OCI-M2 (cell line): ENCODE measurements at regions not wholly inside any gene's neighbourhood (a gene's known extent, or its start where the extent isn't known, plus 50 kb on each side); places are given as distances from the start of the nearest gene placed in this dataset.

ENCODE experiments used
- DNase-seq: peaks from one replicate; lab custom pipeline; 2025; ENCODE audit not compliant: unreplicated experiment; lab: John Stamatoyannopoulos, UW

GRCh38 chr12:43038991-43039390 is 449.4 kb upstream of the PRICKLE1 start:
- DNase-seq, result no peak

DNA sequence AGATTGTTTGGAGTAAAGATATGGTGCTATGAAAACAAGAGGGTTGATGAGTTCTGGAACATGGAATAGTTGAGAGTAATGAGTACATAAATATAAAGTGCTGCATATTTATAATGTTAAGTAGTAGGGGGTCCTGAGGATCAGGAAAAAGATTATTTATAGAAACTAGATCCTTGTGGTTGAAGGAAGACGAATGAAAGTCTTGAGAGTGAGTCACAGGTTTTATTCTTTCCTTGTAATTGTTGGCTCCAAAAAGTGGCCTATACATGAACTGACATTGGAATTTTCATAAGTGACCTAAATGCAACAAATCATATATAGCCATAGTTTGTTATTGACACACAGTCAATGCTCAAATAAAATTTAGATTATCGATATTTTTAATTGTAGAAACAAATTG is 440.4 kb upstream of the PRICKLE1 start:
- DNase-seq, result no peak

- no peak for DNase-seq
Observed at GRCh38 chr12:43028826-43029225, 439.3 kb upstream of the PRICKLE1 start.

DNA sequence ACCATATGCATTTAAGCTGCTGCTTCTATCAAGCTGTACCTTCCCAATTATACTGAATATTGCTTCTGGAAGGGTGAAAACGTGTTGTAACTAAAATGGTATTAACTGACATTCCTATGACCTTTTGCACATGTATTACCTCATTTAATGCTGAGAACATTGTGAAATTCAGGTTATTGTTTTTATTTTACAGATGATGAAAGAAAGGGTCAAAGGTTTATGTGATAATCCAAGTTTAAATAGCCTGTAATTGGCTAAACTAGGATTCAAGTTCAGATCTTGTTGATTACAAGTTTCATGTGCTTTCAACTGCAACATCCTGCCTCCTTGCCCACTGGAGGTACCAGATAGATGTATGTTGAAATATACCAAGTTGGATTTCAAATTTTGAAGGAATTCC is 433.3 kb upstream of the PRICKLE1 start:
- DNase-seq, result no peak

DNA sequence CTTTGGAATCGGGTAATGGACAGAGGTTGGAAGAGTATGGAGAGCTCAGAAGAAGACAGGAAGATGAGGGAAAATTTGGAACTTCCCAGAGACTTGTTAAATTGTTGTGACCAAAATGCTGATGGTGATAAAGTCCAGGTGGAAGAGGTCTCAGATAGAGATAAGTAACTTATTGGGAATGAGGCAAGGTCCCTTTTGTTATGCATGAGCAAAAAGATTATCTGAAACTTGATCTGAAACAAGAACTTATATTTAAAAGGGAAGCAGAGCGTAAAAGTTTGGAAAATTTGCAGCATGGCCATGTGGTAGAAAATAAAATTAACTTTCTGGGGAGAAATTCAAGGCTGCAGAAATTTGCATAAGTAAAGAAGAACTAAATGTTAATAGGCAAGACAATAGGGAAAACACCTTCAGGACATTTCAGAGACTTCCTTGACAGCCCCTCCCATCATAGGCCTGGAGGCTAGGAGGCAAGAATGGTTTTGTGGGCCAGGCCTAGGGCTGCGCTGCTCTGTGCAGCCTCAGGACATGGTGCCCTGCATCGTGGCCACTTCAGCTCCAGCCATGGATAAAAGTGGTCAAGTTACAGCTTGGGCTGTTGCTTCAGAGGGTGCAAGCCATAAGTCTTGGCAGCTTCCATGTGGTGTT is 425.7 kb upstream of the PRICKLE1 start:
- no peak for DNase-seq

GRCh38 chr12:43011383-43011926 is 421.9 kb upstream of the PRICKLE1 start:
- DNase-seq, result no peak

DNA sequence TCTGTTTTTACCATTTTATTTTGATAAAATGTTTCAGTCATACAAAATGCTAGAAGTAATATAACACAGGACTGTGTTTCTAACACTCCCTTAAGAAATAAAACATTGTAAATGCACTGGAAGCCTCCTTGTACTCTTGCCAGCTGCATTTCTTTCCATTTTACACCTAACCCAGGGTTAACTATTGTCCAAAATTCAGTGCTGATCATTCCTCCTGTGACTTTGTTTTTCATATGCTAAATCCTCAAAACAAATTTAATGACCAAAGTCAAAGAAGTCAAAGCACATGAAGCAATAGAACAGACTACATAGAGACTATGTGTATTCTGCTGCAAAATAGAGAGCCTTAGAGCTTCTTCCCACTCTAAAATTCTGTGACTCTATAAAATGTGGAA is 420.3 kb upstream of the PRICKLE1 start:
- DNase-seq, result no peak

DNA sequence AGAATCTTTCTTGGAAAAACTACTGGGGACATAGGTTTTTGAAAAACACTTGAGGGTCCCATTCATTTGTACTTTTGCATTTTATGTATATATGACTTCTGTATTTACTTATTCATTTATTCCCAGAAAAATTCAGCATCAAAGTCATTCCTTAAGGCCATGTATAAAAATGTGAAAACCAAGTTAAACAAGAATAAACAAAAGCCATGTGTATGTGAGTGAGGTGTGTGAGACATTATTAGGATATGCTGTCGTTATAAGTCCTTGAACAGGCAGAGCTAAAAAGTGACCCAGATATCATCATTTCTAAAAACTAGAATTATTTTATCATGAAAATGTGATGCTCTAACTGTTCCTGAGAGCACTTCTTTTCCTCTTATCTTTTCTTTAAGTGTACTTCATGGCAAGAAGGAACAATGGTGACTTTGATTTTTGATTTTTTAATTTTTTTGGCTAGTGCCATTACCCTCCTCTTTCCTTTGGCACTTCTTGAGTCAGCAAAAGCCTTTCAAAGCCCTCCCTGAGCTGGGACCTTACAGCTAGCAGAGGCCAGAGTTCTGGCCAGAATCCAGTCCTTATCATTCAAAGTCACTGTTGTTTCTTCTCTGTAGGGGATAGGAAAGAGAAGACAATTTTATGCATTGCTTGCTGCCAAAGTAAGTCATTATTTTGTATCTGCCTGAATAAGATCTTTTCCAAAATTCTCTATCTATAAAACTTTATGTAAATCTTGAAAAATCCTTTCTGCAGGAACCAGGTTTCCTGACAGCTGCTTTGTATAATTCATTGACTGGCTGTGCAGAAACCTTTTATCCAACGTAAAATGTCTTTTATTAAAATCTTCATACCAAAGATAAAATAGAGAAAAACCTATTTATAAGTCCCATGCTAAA is 419.7 kb upstream of the PRICKLE1 start:
- DNase-seq, result no peak

- DNase-seq, result no peak
Observed at GRCh38 chr12:43004908-43005307, 415.4 kb upstream of the PRICKLE1 start.

DNA sequence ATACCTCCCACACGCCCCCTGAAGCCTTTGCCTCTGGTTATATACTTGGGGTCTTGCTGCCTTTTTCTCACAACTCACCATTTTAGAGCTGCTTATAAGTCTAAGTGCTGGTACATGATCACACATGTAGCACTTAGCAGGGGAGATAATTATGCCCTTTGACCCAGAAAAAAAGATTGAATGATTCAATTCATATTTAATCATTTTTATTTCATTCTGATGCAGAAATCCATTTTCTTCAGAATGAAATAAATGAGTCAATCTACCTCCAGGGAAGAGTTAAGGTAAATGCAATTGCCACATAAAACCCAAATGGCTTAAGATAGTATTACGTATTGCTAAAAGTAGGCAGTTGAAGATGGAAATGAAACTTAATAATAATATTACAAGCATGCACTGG is 414.6 kb upstream of the PRICKLE1 start:
- DNase-seq, result no peak

DNA sequence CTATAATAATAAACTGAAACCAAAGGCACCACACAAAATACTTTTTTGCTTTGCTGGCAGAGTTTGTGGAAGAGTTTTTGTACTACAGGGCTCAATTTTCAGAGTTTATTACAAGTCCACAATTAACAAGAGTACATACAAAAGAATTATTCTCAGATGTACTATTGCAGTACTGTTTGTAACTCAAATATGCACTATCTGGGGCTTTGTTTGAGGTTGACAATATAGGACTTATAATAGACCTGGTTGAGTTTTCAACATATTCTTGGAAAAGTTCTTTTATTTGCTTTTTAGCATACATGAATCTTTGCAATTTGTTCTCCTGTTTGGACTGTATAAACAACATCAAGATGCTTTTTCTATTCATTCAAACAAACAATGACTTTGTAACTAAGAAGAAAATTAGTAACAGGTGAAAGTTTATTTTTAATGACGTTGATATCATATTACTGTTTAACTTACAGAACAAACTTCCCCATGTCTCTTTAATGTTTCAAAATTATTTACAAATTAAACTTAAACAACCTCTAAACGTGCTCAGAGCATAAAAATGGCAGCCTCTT is 407.4 kb upstream of the PRICKLE1 start:
- DNase-seq, result no peak

DNA sequence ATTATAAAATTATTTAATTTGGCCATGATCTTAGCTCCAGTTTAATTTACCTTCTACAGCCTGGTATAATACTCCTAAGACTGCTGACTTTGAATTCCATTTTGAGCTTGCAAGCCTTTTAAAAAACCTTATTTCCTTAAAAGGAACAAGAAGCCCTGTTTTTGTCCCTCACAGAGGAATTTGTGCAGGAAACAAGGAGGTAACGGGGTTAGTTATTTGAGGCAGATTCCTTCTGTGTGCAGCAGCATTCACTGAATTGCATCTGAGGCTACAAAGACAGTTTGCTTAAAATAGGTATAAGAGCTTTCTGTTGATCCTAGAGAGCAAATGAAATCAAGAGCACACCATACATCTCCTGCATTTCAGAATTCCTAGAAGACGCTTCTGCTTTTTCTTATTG is 403.3 kb upstream of the PRICKLE1 start:
- DNase-seq, result no peak

- DNase-seq, result no peak
Observed at GRCh38 chr12:42990387-42990786, 400.8 kb upstream of the PRICKLE1 start.

DNA sequence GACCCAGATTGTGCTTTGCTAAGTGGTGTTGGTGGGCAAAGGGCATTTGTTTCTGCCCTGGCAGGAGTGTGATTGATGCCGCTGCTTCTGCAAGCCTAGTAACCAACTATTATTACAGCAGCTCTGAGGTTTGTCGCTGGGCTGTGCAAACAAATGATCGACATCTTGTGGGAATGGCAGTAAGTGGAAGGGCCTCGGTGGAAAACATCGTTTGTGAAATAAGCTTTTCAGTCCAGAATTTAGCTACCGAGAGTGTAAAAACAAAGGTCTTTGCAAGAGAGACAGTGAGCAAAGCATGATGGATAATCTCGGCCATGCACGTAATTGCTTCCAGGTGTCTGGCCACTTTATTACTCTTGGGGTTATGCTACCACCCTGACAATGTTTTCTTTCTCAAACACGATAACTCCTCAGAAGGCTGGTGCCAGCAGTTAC is 397.7 kb upstream of the PRICKLE1 start:
- DNase-seq, result no peak

GRCh38 chr12:42985506-42985905 is 396.0 kb upstream of the PRICKLE1 start:
- no peak for DNase-seq

GRCh38 chr12:42982828-42983227 is 393.3 kb upstream of the PRICKLE1 start:
- DNase-seq, result no peak

DNA sequence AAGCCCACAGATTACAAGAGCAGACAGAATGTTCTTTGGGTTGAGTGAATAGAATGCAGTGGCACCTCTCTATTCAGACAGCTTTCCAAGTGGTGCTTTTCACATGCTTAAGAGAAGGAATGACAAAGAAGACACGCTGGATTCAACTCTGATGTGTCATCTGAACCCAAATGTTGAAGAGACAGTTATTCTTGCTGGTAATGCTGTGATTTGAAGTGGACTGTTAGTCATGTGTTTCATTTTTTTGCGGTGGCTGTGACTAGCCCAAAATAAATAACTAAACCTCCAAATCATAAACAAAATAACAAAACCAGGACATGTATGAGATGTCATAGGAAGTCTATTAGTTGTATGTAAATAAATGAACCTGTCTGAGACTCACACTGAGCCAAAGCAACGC is 391.8 kb upstream of the PRICKLE1 start:
- DNase-seq, result no peak

GRCh38 chr12:42980441-42980840 is 390.9 kb upstream of the PRICKLE1 start:
- no peak for DNase-seq

DNA sequence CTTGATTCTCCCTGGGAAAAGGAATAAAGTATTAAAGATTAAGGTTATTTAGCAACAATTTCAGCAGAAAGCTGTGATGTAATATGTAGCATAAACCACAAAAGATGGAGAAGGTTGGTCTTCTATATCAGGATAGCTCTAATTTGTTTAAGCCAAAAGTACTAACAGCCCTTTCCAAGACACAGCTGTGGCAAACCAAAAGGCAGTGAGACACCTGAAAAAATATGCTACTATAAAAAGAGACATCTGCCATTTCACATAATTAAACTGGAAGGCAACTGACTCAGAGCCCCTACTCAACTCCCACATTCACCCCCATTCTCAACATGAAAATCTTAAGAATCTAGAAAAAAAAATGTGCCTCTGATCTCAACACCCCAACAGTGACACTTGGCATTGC is 390.2 kb upstream of the PRICKLE1 start:
- DNase-seq, result no peak

- no peak for DNase-seq
Observed at GRCh38 chr12:42978708-42979107, 389.2 kb upstream of the PRICKLE1 start.

DNA sequence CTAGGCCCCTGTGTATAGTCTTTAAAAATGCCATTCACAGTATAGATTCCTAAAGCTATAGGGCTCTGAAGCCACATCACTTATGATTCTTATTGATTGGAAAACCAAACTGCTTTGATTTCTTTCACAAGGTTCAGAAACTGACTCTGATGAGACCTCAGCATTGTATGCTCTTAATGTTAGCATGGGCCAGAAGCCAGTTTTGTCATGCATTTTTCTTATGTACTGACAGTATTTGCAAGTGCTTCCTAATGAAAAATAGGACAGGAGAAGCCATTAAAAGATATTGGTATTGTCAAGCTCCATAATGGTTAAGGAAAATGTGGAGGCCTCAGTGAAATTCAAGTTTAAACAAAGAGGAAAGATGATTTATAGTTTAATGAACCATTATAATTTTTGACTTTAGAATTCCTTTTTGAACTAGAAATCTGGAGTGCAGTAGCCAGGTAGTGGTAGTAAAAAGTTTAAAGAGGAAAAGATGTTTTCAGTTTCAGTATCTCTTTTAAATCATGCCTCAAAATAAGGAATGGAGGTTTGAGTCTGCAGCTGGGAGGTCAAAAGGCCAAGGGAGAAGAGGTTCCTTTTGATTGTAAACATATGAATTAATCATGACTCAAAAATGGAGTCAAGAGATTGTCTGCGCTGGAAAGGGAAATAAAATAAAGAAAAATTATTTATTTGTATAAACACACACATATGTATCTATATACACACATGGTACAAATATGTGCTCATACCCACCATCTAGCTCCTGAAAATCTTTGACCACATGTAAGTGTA is 388.1 kb upstream of the PRICKLE1 start:
- no peak for DNase-seq
